ENCODE measurements at regions not wholly inside any gene's neighbourhood (a gene's known extent, or its start where the extent isn't known, plus 50 kb on each side); places are given as distances from the start of the nearest gene placed in this dataset.
A peak's percentile ranks its signal among the peaks of the same experiment; 100 is the strongest.

DNA sequence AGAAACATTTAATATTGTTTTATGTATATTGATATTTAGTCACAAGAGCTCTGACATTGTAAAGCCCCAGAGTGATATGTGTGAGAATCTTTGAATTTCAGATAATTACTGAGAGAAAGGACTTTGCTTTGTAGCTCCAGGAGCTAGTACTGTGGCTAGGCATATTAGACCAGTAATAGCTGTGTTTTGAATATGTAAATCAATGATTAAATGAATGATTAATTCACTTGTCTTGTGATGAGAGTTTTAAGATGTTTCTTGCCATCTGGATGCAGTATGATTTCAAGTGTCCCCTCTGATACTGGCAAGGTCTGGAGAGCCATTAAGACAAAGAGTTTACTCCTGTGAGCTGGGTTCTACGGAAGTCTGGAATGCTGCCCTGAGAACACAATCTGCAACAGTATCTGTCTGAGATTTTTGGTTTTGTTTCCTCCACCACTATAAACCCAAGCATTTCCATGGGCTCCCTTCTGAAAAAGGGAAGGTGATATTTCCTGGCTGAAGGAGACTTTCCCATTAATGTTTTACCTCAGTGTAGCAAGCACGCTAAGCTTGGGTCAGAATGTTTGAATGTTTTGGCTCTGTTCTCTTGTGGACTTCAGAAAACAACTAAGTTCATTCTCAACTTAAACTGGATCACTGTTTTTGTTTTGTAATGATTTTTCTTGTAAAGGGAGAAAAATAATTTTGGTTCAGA lies 61.3 kb upstream of the BICC1 start:
- Histone ChIP-seq H4K8ac (ENCODE audit: low read length) (no peak overlapping the region), H2AK5ac (ENCODE audit: low read length, severe bottlenecking) (no peak overlapping the region), H4K91ac (ENCODE audit: low read length) (no peak overlapping the region), H3K9me3 (ENCODE audit: control insufficient read depth, low read length) (no peaks in the 10 kb centered on the region), H3K9ac (ENCODE audit: low read length) (peak overlapping the region; percentile 54), H2BK120ac (ENCODE audit: low read depth, low read length) (no peak overlapping the region), H3K4me3 (ENCODE audit: insufficient read depth in 1 of 2, low read depth in 1 of 2, low read length in 2 of 2) (no peak overlapping the region), H2BK15ac (ENCODE audit: low read depth, poor library complexity, severe bottlenecking) (no peak overlapping the region), H3K23ac (ENCODE audit: low read length in 2 of 2) (no peak overlapping the region), H2BK5ac (ENCODE audit: low read depth, low read length, poor library complexity, severe bottlenecking) (no peak overlapping the region), H3K4me2 (ENCODE audit: low read length, poor library complexity, severe bottlenecking) (peak overlapping the region; percentile 54), H2AFZ (ENCODE audit: low read depth, low read length) (no peak overlapping the region), H3K4me1 (ENCODE audit: control insufficient read depth, insufficient read depth, low read depth, low read length) (peaks cover 2% of the 10 kb centered on the region), H3K4ac (ENCODE audit: low read depth in 1 of 2, low read length in 2 of 2) (no peak overlapping the region), H3K27ac (ENCODE audit: low read length, poor library complexity, severe bottlenecking) (peak overlapping the region; percentile 89), H2BK12ac (ENCODE audit: low read length in 2 of 2) (no peak overlapping the region), H3K79me1 (replicated peaks; ENCODE audit: low read length, poor library complexity, severe bottlenecking) (no peaks in the 10 kb centered on the region), H3K27me3 (ENCODE audit: control insufficient read depth in 1 of 2, insufficient read depth in 1 of 2, low read length in 2 of 2) (no peaks in the 10 kb centered on the region), H3K36me3 (ENCODE audit: control insufficient read depth in 1 of 2, insufficient read depth in 2 of 2, low read depth in 1 of 2, low read length in 2 of 2) (no peaks in the 10 kb centered on the region), H3K18ac (ENCODE audit: low read depth in 1 of 2, low read length in 2 of 2) (no peak overlapping the region), H3K14ac (ENCODE audit: low read length in 2 of 2) (no peak overlapping the region)
- WGBS: 100% methylated on average over 2 of the region's 2 CpGs
- no peak for DNase-seq

DNA sequence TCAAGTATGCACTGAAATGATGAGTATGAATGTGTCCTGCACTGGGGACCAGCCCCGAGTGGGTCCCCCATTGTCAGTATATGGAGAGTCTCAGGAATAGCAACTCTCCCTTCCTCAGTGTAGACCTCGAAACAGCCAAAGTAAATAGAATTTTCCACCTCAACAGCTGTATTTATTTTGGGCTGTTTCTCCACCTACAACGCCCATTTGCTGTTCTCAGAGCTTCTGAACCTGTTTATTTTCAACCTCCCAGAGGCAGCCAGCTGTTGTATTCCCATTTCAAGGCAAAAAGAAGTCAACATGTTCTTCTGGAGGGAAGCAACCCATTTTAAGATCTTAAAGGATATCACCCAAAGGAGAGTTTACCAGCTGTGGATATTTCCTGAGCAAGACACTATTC lies 59.6 kb upstream of the BICC1 start:
- Histone ChIP-seq H3K14ac (ENCODE audit: low read length in 2 of 2) (no peak overlapping the region), H3K9me3 (ENCODE audit: control insufficient read depth, low read length) (no peaks in the 10 kb centered on the region), H2BK120ac (ENCODE audit: low read depth, low read length) (no peak overlapping the region), H2AK5ac (ENCODE audit: low read length, severe bottlenecking) (peak overlapping the region; percentile 86), H3K9ac (ENCODE audit: low read length) (no peak overlapping the region), H2BK15ac (ENCODE audit: low read depth, poor library complexity, severe bottlenecking) (no peak overlapping the region), H2BK5ac (ENCODE audit: low read depth, low read length, poor library complexity, severe bottlenecking) (no peak overlapping the region), H3K27ac (ENCODE audit: low read length, poor library complexity, severe bottlenecking) (no peak overlapping the region), H3K79me1 (replicated peaks; ENCODE audit: low read length, poor library complexity, severe bottlenecking) (no peaks in the 10 kb centered on the region), H2BK12ac (ENCODE audit: low read length in 2 of 2) (no peak overlapping the region), H3K4me2 (ENCODE audit: low read length, poor library complexity, severe bottlenecking) (no peak overlapping the region), H3K27me3 (ENCODE audit: control insufficient read depth in 1 of 2, insufficient read depth in 1 of 2, low read length in 2 of 2) (no peaks in the 10 kb centered on the region), H3K4me3 (ENCODE audit: insufficient read depth in 1 of 2, low read depth in 1 of 2, low read length in 2 of 2) (no peak overlapping the region), H3K4me1 (ENCODE audit: control insufficient read depth, insufficient read depth, low read depth, low read length) (peaks cover 2% of the 10 kb centered on the region), H4K8ac (ENCODE audit: low read length) (no peak overlapping the region), H3K18ac (ENCODE audit: low read depth in 1 of 2, low read length in 2 of 2) (no peak overlapping the region), H3K4ac (ENCODE audit: low read depth in 1 of 2, low read length in 2 of 2) (no peak overlapping the region), H2AFZ (ENCODE audit: low read depth, low read length) (no peak overlapping the region), H3K36me3 (ENCODE audit: control insufficient read depth in 1 of 2, insufficient read depth in 2 of 2, low read depth in 1 of 2, low read length in 2 of 2) (no peaks in the 10 kb centered on the region), H3K23ac (ENCODE audit: low read length in 2 of 2) (no peak overlapping the region), H4K91ac (ENCODE audit: low read length) (no peak overlapping the region)
- peak; percentile 6 for DNase-seq
- 67% methylated on average over 3 of the region's 3 CpGs for WGBS

DNA sequence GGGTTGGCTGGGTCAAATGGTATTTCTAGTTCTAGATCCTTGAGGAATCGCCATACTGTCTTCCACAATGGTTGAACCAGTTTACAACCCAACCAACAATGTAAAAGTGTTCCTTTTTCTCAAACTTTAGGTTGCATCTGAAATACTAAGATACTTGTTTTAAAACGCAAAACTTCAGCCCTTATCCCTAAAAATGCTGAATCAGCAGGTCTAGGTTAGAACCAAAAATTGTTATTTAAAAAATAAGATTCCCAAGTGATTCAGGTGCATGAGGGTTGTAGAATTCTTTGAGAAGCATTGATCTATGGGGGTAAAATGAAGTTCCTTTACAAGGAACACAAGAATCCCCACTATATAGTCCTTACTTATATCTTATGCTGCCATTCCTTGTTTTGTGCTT lies 56.5 kb upstream of the BICC1 start:
- 43% methylated on average over 1 of the region's 2 CpGs for WGBS

DNA sequence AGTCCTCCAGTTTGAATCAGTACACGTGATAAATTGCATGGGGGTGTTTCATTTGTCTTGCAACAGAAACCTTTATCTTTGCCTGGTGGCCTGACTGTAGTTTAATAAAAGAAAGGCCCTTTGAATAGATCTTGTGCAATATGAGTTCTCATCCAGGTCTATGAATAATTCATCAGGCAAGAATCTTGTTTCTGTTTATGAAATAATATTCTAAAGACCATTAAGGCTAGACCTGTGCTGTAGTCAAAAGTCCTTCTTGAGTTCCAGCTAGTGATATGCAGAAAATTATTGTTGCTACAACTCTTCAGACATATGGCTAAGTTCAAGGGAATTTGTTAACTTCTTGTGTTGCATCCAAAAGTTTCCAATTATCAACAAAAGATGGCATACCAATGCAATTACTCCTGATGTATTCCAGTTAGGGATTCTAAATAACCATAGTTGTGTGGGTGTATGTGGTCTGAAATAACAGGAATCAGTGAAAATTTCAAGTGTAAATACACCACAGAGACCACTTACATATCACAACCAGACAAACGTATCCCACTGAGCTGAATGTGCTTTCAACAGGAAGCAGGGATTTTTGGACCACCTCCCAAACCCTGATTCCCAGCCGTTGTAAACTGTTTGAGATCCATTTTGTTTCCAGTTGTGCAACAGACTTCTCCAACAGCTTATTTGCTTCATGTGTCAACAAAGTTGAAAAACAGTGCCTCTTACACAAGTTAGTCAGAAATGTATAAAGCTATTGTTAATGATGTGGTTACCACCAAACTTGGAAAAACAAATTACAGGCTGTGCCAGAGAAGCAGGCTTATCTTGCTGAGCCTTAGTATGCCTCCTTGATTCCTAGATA lies 54.7 kb upstream of the BICC1 start:
- 47% methylated on average over 3 of the region's 3 CpGs for whole genome bisulfite sequencing
- Histone ChIP-seq H4K8ac (ENCODE audit: low read length) (no peak overlapping the region), H2AFZ (ENCODE audit: low read depth, low read length) (no peak overlapping the region), H3K27me3 (ENCODE audit: control insufficient read depth in 1 of 2, insufficient read depth in 1 of 2, low read length in 2 of 2) (no peaks in the 10 kb centered on the region), H3K23ac (ENCODE audit: low read length in 2 of 2) (no peak overlapping the region), H2BK12ac (ENCODE audit: low read length in 2 of 2) (no peak overlapping the region), H3K4me3 (ENCODE audit: insufficient read depth in 1 of 2, low read depth in 1 of 2, low read length in 2 of 2) (peak overlapping the region in 1 of 2 experiments; percentile 29), H2BK15ac (ENCODE audit: low read depth, poor library complexity, severe bottlenecking) (no peak overlapping the region), H3K4ac (ENCODE audit: low read depth in 1 of 2, low read length in 2 of 2) (no peak overlapping the region), H2BK120ac (ENCODE audit: low read depth, low read length) (no peak overlapping the region), H3K27ac (ENCODE audit: low read length, poor library complexity, severe bottlenecking) (peak overlapping the region; percentile 25), H3K9ac (ENCODE audit: low read length) (peak overlapping the region; percentile 73), H4K91ac (ENCODE audit: low read length) (no peak overlapping the region), H3K79me1 (replicated peaks; ENCODE audit: low read length, poor library complexity, severe bottlenecking) (no peaks in the 10 kb centered on the region), H3K14ac (ENCODE audit: low read length in 2 of 2) (no peak overlapping the region), H2AK5ac (ENCODE audit: low read length, severe bottlenecking) (no peak overlapping the region), H3K4me1 (ENCODE audit: control insufficient read depth, insufficient read depth, low read depth, low read length) (no peaks in the 10 kb centered on the region), H2BK5ac (ENCODE audit: low read depth, low read length, poor library complexity, severe bottlenecking) (no peak overlapping the region), H3K4me2 (ENCODE audit: low read length, poor library complexity, severe bottlenecking) (no peak overlapping the region), H3K9me3 (ENCODE audit: control insufficient read depth, low read length) (no peaks in the 10 kb centered on the region), H3K18ac (ENCODE audit: low read depth in 1 of 2, low read length in 2 of 2) (no peak overlapping the region), H3K36me3 (ENCODE audit: control insufficient read depth in 1 of 2, insufficient read depth in 2 of 2, low read depth in 1 of 2, low read length in 2 of 2) (no peaks in the 10 kb centered on the region)
- peak; percentile 80 for DNase-seq

More for the DNA sequence above, 56.5 kb upstream of the BICC1 start:
- no peak overlapping the region for H3K14ac ChIP-seq (ENCODE audit: low read length in 2 of 2)
- H2BK5ac ChIP-seq (ENCODE audit: low read depth, low read length, poor library complexity, severe bottlenecking): no peak overlapping the region
- H2BK15ac ChIP-seq (ENCODE audit: low read depth, poor library complexity, severe bottlenecking): no peak overlapping the region
- H4K8ac ChIP-seq (ENCODE audit: low read length): no peak overlapping the region
- DNase-seq: no peak
- no peak overlapping the region for H3K27ac ChIP-seq (ENCODE audit: low read length, poor library complexity, severe bottlenecking)
- H2BK120ac ChIP-seq (ENCODE audit: low read depth, low read length): no peak overlapping the region
- no peaks in the 10 kb centered on the region for H3K9me3 ChIP-seq (ENCODE audit: control insufficient read depth, low read length)
- H2AK5ac ChIP-seq (ENCODE audit: low read length, severe bottlenecking): no peak overlapping the region
- H2AFZ ChIP-seq (ENCODE audit: low read depth, low read length): no peak overlapping the region
- no peaks in the 10 kb centered on the region for H3K27me3 ChIP-seq (ENCODE audit: control insufficient read depth in 1 of 2, insufficient read depth in 1 of 2, low read length in 2 of 2)
- H4K91ac ChIP-seq (ENCODE audit: low read length): no peak overlapping the region
- no peak overlapping the region for H3K4me2 ChIP-seq (ENCODE audit: low read length, poor library complexity, severe bottlenecking)
- no peaks in the 10 kb centered on the region for H3K36me3 ChIP-seq (ENCODE audit: control insufficient read depth in 1 of 2, insufficient read depth in 2 of 2, low read depth in 1 of 2, low read length in 2 of 2)
- H3K79me1 ChIP-seq (replicated peaks; ENCODE audit: low read length, poor library complexity, severe bottlenecking): no peaks in the 10 kb centered on the region
- no peak overlapping the region for H2BK12ac ChIP-seq (ENCODE audit: low read length in 2 of 2)
- H3K4me3 ChIP-seq (ENCODE audit: insufficient read depth in 1 of 2, low read depth in 1 of 2, low read length in 2 of 2): no peak overlapping the region
- no peak overlapping the region for H3K4ac ChIP-seq (ENCODE audit: low read depth in 1 of 2, low read length in 2 of 2)
- no peak overlapping the region for H3K9ac ChIP-seq (ENCODE audit: low read length)
- no peak overlapping the region for H3K18ac ChIP-seq (ENCODE audit: low read depth in 1 of 2, low read length in 2 of 2)
- H3K4me1 ChIP-seq (ENCODE audit: control insufficient read depth, insufficient read depth, low read depth, low read length): peaks cover 2% of the 10 kb centered on the region
- H3K23ac ChIP-seq (ENCODE audit: low read length in 2 of 2): no peak overlapping the region
